Pancreas (tissue), 10 donors: ENCODE measurements at regions not wholly inside any gene's neighbourhood (a gene's known extent, or its start where the extent isn't known, plus 50 kb on each side); places are given as distances from the start of the nearest gene placed in this dataset.

Source experiments
- ATAC-seq, 4 donors: fragments of 200-7000 bp; cut with Tn5 transposase; one replicate each; pipeline versions ENCODE4 v1.8.0 to v1.9.1; 2020; ENCODE audit warnings: mild to moderate bottlenecking in 4 of 4, moderate library complexity in 4 of 4
- DNase-seq, 6 donors: peaks; one replicate each; pipeline ENCODE4 v3.0.0-alpha.2; 2020
- FAIRE-seq: peaks from 2 replicates; lab custom pipeline; 2012; peaks lifted over from hg19 to GRCh38; lab: Jason Lieb, UNC
- H3K27ac ChIP-seq, 4 donors: fragments of 200-600 bp; sonication (generic); 1 replicate in 3 of 4; 2 replicates in 1 of 4; pipeline versions ENCODE4 v1.5.0 to v1.8.0; 2020
- H3K27me3 ChIP-seq, 4 donors: fragments of 200-600 bp; one replicate each; pipeline ENCODE4 v1.8.0; 2021
- H3K36me3 ChIP-seq, 3 donors: fragments of 200-600 bp; sonication (generic) in 1 of 3; one replicate each; pipeline versions ENCODE4 v1.5.0 to v1.8.0; 2020 to 2021
- H3K4me1 ChIP-seq, 3 donors: fragments of 200-600 bp; one replicate each; pipeline ENCODE4 v1.8.0; 2021
- H3K4me3 ChIP-seq, 4 donors: fragments of 200-600 bp; sonication (generic) in 2 of 4; one replicate each; pipeline versions ENCODE4 v1.5.0 to v1.8.0; 2020 to 2021
- H3K9me3 ChIP-seq, 4 donors: fragments of 200-600 bp; one replicate each; pipeline ENCODE4 v1.8.0; 2021
- CTCF ChIP-seq, 4 donors: fragments of 200-600 bp; sonication (generic) in 3 of 4; IDR thresholded peaks; one replicate each; pipeline versions ENCODE4 v1.5.0 to v1.8.0; 2021; ENCODE audit warnings: antibody characterized with exemption in 4 of 4
- WGBS, 2 donors: extraction: QIAGEN DNeasy Blood & Tissue Kit; methylation state at CpG; one replicate each; pipeline ENCODE4 v1.1.7; 2013; 5-methylcytosine and 5-hydroxymethylcytosine counted together
- intact Hi-C, 3 donors: fragments of 100-400 bp; cut with DNase I; formaldehyde crosslinking; loops; one replicate each; pipeline versions ENCODE4 v1.11.1 to v1.14.2; 2022
- donor health status: healthy with polysubstance abuse.
- donor health status: DM: no; HTN: no; CAD: no; lungs with moderate emphysema.
- donor health status: DM: no; HTN: no; CAD: no.
- donor health status: control.
- donor health status: control.
- donor health status: Bipolar disorder and iron deficiency.
- donor health status: DM: yes; HTN: yes; CAD: no.
- donor health status: DM: no; HTN: no; CAD: no.
- donor health status: DM: no; HTN: no; CAD: no.
- donor health status: DM: yes; HTN: yes; CAD: no.

DNA sequence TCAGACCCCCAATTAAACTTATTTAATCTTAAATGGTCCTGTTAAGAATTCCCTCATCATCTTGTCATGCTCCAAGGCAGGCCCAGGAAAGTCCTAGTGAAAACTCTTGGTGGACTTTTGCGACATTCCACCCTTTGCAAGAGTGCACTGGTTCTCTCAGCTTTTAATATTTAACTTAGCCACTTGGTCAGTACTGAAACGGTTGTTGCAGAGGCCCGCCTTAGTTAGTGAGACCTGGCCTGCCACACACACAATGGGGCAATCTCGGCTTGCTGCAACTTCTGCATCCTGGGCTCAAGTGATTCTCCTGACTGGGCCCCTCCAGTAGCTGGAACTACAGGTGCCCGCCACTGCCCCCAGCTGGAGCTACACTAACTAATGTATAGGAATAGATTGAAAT lies 1366.0 kb downstream of the UQCRFS1 start:
- DNase-seq: no peak
- no peaks in the 10 kb centered on the region for H3K36me3 ChIP-seq
- intact Hi-C loops: no loop called here
- H3K4me1 ChIP-seq: no peaks in the 10 kb centered on the region
- H3K27me3 ChIP-seq: no peaks in the 10 kb centered on the region
- H3K4me3 ChIP-seq: no peak overlapping the region
- no peak for FAIRE-seq
- ATAC-seq: no peak
- WGBS, 2 donors: 55 to 69% methylated on average over 5 of the region's 5 CpGs
- TF ChIP-seq CTCF (IDR thresholded peaks at IDR 0.05): no peak
- no peaks in the 10 kb centered on the region for H3K9me3 ChIP-seq
- no peak overlapping the region for H3K27ac ChIP-seq

DNA sequence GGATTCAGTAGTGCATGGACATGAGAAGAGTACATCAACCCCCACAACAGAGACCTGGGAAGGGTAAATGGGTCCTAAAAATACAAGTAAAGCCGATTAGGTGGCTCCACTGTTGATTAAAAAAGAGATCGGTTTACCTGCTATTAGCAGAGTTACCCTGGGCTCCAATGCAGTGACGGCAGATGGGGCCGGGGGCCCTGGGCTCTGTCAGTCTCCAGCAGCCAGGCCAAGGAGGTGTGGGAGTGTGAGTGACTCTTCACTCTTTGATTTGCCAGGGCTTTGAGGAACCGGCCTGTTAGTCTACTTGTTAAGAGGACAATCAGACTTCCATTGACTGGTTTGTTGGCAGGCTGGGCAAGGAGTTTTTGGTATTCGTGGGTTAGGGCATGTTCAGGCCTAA lies 1368.7 kb downstream of the UQCRFS1 start:
- 66 to 77% methylated on average over 6 of the region's 6 CpGs for WGBS, 2 donors
- no peak for FAIRE-seq
- Histone ChIP-seq H3K4me1 (no peaks in the 10 kb centered on the region), H3K27me3 (no peaks in the 10 kb centered on the region), H3K9me3 (no peaks in the 10 kb centered on the region), H3K36me3 (no peaks in the 10 kb centered on the region), H3K27ac (no peak overlapping the region), H3K4me3 (no peak overlapping the region)
- no peak for ATAC-seq
- intact Hi-C loops: no loop called here
- DNase-seq: no peak
- no peak for TF ChIP-seq CTCF (IDR thresholded peaks at IDR 0.05)

GRCh38 chr19:27843861-27844260 lies 1369.1 kb downstream of the UQCRFS1 start:
- WGBS, 2 donors: 81 to 93% methylated on average over 3 of the region's 3 CpGs
- FAIRE-seq: no peak

DNA sequence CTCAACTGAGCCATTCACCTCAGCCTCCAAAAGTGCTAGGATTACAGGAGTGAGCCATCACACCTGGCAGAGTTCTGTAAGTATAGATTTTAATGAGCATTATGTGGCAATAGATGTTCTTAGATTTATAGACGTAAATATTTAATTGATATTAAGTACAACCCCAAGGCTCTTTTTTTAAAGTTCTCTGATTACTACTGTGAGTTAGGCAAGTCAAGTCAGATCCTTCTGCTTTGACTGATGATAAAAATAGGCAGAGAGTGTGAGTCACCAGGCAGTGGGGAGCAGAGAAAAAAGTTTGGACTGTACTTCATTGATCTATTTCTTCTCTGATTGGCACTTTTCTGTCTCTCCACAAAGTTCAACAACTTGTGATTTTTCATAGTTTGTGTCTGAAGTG lies 1379.9 kb downstream of the UQCRFS1 start:
- Histone ChIP-seq H3K4me3 (no peak overlapping the region), H3K27ac (no peak overlapping the region), H3K4me1 (no peaks in the 10 kb centered on the region), H3K36me3 (no peaks in the 10 kb centered on the region), H3K9me3 (no peaks in the 10 kb centered on the region), H3K27me3 (no peaks in the 10 kb centered on the region)
- TF ChIP-seq CTCF (IDR thresholded peaks at IDR 0.05): no peak
- WGBS, 2 donors: 0 to 94% methylated on average over 1 of the region's 1 CpG
- intact Hi-C loops: no loop called here
- FAIRE-seq (no peak), ATAC-seq (no peak), DNase-seq (no peak)

More at GRCh38 chr19:27843861-27844260, 1369.1 kb downstream of the UQCRFS1 start:
- Histone ChIP-seq H3K27me3 (no peaks in the 10 kb centered on the region), H3K9me3 (no peaks in the 10 kb centered on the region), H3K4me3 (no peak overlapping the region), H3K27ac (no peak overlapping the region), H3K36me3 (no peaks in the 10 kb centered on the region), H3K4me1 (no peaks in the 10 kb centered on the region)
- no peak for DNase-seq
- intact Hi-C loops: no loop called here
- no peak for ATAC-seq
- TF ChIP-seq CTCF (IDR thresholded peaks at IDR 0.05): no peak

- H3K4me3 ChIP-seq: no peak overlapping the region
- no peaks in the 10 kb centered on the region for H3K36me3 ChIP-seq
- no peaks in the 10 kb centered on the region for H3K9me3 ChIP-seq
- DNase-seq: no peak
- no peak for TF ChIP-seq CTCF (IDR thresholded peaks at IDR 0.05)
- intact Hi-C loops: no loop called here
- no peak for ATAC-seq
- no peak overlapping the region for H3K27ac ChIP-seq
- FAIRE-seq: no peak
- no peaks in the 10 kb centered on the region for H3K4me1 ChIP-seq
- 74 to 91% methylated on average over 3 of the region's 3 CpGs for WGBS, 2 donors
- no peaks in the 10 kb centered on the region for H3K27me3 ChIP-seq
These were observed 1384.1 kb downstream of the UQCRFS1 start for GRCh38 chr19:27828829-27829228.
